Transverse colon (tissue), 4 donors: ENCODE measurements at regions not wholly inside any gene's neighbourhood (a gene's known extent, or its start where the extent isn't known, plus 50 kb on each side); places are given as distances from the start of the nearest gene placed in this dataset.

Experiments
- DNase-seq: peaks from one replicate; pipeline ENCODE4 v3.0.0-alpha.2; 2019
- H3K27ac ChIP-seq, 4 donors: fragments of 200-600 bp; sonication (generic); 2 replicates each; pipeline ENCODE4 v1.5.1; 2016 to 2018; ENCODE audit warnings: inconsistent platforms in 4 of 4
- H3K27me3 ChIP-seq: fragments of 200-600 bp; sonication (generic); 2 replicates; pipeline ENCODE4 v1.5.1; 2017; ENCODE audit warnings: inconsistent platforms
- H3K36me3 ChIP-seq, 4 donors: fragments of 200-600 bp; sonication (generic); 2 replicates each; pipeline ENCODE4 v1.5.1; 2017 to 2019; ENCODE audit warnings: inconsistent platforms in 4 of 4
- H3K4me1 ChIP-seq, 4 donors: fragments of 200-600 bp; sonication (generic); 2 replicates each; pipeline ENCODE4 v1.5.1; 2017 to 2020; ENCODE audit warnings: inconsistent platforms in 4 of 4
- H3K4me3 ChIP-seq, 4 donors: fragments of 200-600 bp; sonication (generic); 1 replicate in 1 of 4; 2 replicates in 3 of 4; pipeline versions ENCODE4 v1.5.1 to v1.6.1; 2017 to 2019; ENCODE audit warnings: inconsistent platforms in 4 of 4
- H3K9me3 ChIP-seq, 2 donors: fragments of 200-600 bp; sonication (generic); 2 replicates each; pipeline ENCODE4 v1.5.1; 2017 to 2019; ENCODE audit warnings: inconsistent platforms in 2 of 2
- CTCF ChIP-seq, 5 experiments: fragments of 200-600 bp in 3 of 5; fragments of 450-650 bp in 2 of 5; sonication (generic) in 3 of 5; IDR thresholded peaks; 1 replicate in 2 of 5; 2 replicates in 3 of 5; pipeline ENCODE4 v1.5.1; 2016 to 2017; ENCODE audit warnings: antibody characterized with exemption in 5 of 5, inconsistent platforms in 3 of 5, mild to moderate bottlenecking in 2 of 5, moderate library complexity in 1 of 5
- EP300 ChIP-seq: sonication (generic); formaldehyde crosslinking; IDR thresholded peaks from one replicate; pipeline ENCODE4 v1.6.1; 2017; ENCODE audit warnings: antibody characterized with exemption, low read depth
- POLR2A ChIP-seq: fragments of 450-650 bp; IDR thresholded peaks from one replicate; pipeline ENCODE4 v1.6.1; 2016; ENCODE audit warnings: antibody characterized with exemption, mild to moderate bottlenecking, moderate library complexity
- POLR2AphosphoS5 ChIP-seq, 3 donors: sonication (generic); formaldehyde crosslinking; IDR thresholded peaks; one replicate each; pipeline ENCODE4 v1.6.1; 2016; ENCODE audit warnings: antibody characterized with exemption in 3 of 3
- WGBS, 2 donors: methylation state at CpG; one replicate each; pipeline ENCODE4 v1.1.5; 2018; ENCODE audit warnings: low coverage in 1 of 2; 5-methylcytosine and 5-hydroxymethylcytosine counted together
- in situ Hi-C, 4 donors: fragments of 200-750 bp; cut with MboI; loops; one replicate each; pipeline versions ENCODE4 v1.15.0 to v1.15.1; 2017; ENCODE audit warnings: low sequenced_read_pairs in 3 of 4, low pct_ligation_motif_present in 1 of 4, low pct_unique_long_range_greater_than_20kb in 1 of 4
- intact Hi-C: fragments of 100-400 bp; cut with DNase I; formaldehyde crosslinking; loops from one replicate; pipeline ENCODE4 v1.15.1; 2023; ENCODE audit warnings: low total_unique reads

GRCh38 chr10:83372646-83373045 is 766.7 kb upstream of the GHITM start:
- in situ Hi-C loops (no loop called here), intact Hi-C loops (no loop called here)
- TF ChIP-seq CTCF (IDR thresholded peaks at IDR 0.05) (no peak), POLR2A (no peak), POLR2AphosphoS5 (IDR thresholded peaks at IDR 0.05) (no peak), EP300 (no peak)
- H3K27me3 ChIP-seq = no peaks in the 10 kb centered on the region
- no peaks in the 10 kb centered on the region for H3K36me3 ChIP-seq
- DNase-seq = no peak
- H3K4me1 ChIP-seq = no peaks in the 10 kb centered on the region
- no peak overlapping the region for H3K27ac ChIP-seq
- no peaks in the 10 kb centered on the region for H3K9me3 ChIP-seq
- WGBS, 2 donors = 0 to 52% methylated on average over 1 to 2 of the region's 2 CpGs
- no peak overlapping the region for H3K4me3 ChIP-seq

DNA sequence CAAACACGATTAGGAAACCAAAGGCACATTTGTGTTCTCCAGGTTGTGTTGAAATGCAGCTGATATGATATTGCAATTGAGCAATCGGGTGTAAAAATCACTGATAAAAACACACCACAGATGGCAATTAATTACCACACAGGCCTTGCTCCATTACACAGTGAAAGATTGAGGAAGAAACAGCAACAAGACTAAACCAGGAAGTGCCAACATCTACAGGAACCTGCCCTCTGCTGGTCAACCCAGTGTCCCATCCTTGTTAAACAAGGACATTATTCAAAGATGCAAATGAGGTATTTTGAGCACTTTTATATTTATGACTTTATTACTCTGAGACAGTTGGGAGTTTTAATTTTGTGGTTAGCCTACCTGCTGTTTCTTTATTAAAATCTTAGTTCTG is 765.6 kb upstream of the GHITM start:
- 72 to 78% methylated on average over 2 of the region's 2 CpGs for WGBS, 2 donors
- Histone ChIP-seq H3K4me1 (no peaks in the 10 kb centered on the region), H3K9me3 (no peaks in the 10 kb centered on the region), H3K27me3 (no peaks in the 10 kb centered on the region), H3K4me3 (no peak overlapping the region), H3K27ac (no peak overlapping the region), H3K36me3 (no peaks in the 10 kb centered on the region)
- in situ Hi-C loops = no loop called here
- DNase-seq = no peak
- intact Hi-C loops = no loop called here
- TF ChIP-seq POLR2AphosphoS5 (IDR thresholded peaks at IDR 0.05) = no peak

GRCh38 chr10:83374741-83375140 is 764.6 kb upstream of the GHITM start:
- Histone ChIP-seq H3K27me3 (no peaks in the 10 kb centered on the region), H3K4me3 (no peak overlapping the region), H3K36me3 (no peaks in the 10 kb centered on the region), H3K27ac (no peak overlapping the region), H3K9me3 (no peaks in the 10 kb centered on the region), H3K4me1 (no peaks in the 10 kb centered on the region)
- intact Hi-C loops = no loop called here
- TF ChIP-seq POLR2AphosphoS5 (IDR thresholded peaks at IDR 0.05) (no peak), EP300 (no peak), POLR2A (no peak), CTCF (IDR thresholded peaks at IDR 0.05) (no peak)
- DNase-seq = no peak
- in situ Hi-C loops = no loop called here

GRCh38 chr10:83375274-83375673 is 764.0 kb upstream of the GHITM start:
- DNase-seq = no peak
- H3K27me3 ChIP-seq = no peaks in the 10 kb centered on the region
- no peak for TF ChIP-seq POLR2A
- TF ChIP-seq POLR2AphosphoS5 (IDR thresholded peaks at IDR 0.05) = no peak
- TF ChIP-seq EP300 = no peak
- TF ChIP-seq CTCF (IDR thresholded peaks at IDR 0.05) = no peak
- H3K27ac ChIP-seq = no peak overlapping the region
- H3K4me1 ChIP-seq = no peaks in the 10 kb centered on the region
- intact Hi-C loops (no loop called here), in situ Hi-C loops (no loop called here)
- no peaks in the 10 kb centered on the region for H3K9me3 ChIP-seq
- H3K36me3 ChIP-seq = no peaks in the 10 kb centered on the region
- 21 to 38% methylated on average over 2 of the region's 2 CpGs for whole genome bisulfite sequencing, 2 donors
- no peak overlapping the region for H3K4me3 ChIP-seq

- DNase-seq = no peak
- TF ChIP-seq POLR2AphosphoS5 (IDR thresholded peaks at IDR 0.05) = no peak
- TF ChIP-seq EP300 = no peak
- no peak for TF ChIP-seq POLR2A
- no peak for TF ChIP-seq CTCF (IDR thresholded peaks at IDR 0.05)
- Histone ChIP-seq H3K27me3 (no peaks in the 10 kb centered on the region), H3K9me3 (no peaks in the 10 kb centered on the region), H3K4me1 (no peaks in the 10 kb centered on the region), H3K36me3 (no peaks in the 10 kb centered on the region), H3K27ac (no peak overlapping the region), H3K4me3 (no peak overlapping the region)
- 77 to 84% methylated on average over 1 of the region's 1 CpG for WGBS, 2 donors
- intact Hi-C loops = no loop called here
- in situ Hi-C loops = no loop called here
Observed at GRCh38 chr10:83397806-83398205, 741.5 kb upstream of the GHITM start.
